Transverse colon (tissue), 4 donors: ENCODE measurements at regions not wholly inside any gene's neighbourhood (a gene's known extent, or its start where the extent isn't known, plus 50 kb on each side); places are given as distances from the start of the nearest gene placed in this dataset.

ENCODE experiments used
- DNase-seq: peaks from one replicate; pipeline ENCODE4 v3.0.0-alpha.2; 2019
- H3K27ac ChIP-seq, 4 donors: fragments of 200-600 bp; sonication (generic); 2 replicates each; pipeline ENCODE4 v1.5.1; 2016 to 2018; ENCODE audit warnings: inconsistent platforms in 4 of 4
- H3K27me3 ChIP-seq: fragments of 200-600 bp; sonication (generic); 2 replicates; pipeline ENCODE4 v1.5.1; 2017; ENCODE audit warnings: inconsistent platforms
- H3K36me3 ChIP-seq, 4 donors: fragments of 200-600 bp; sonication (generic); 2 replicates each; pipeline ENCODE4 v1.5.1; 2017 to 2019; ENCODE audit warnings: inconsistent platforms in 4 of 4
- H3K4me1 ChIP-seq, 4 donors: fragments of 200-600 bp; sonication (generic); 2 replicates each; pipeline ENCODE4 v1.5.1; 2017 to 2020; ENCODE audit warnings: inconsistent platforms in 4 of 4
- H3K4me3 ChIP-seq, 4 donors: fragments of 200-600 bp; sonication (generic); 1 replicate in 1 of 4; 2 replicates in 3 of 4; pipeline versions ENCODE4 v1.5.1 to v1.6.1; 2017 to 2019; ENCODE audit warnings: inconsistent platforms in 4 of 4
- H3K9me3 ChIP-seq, 2 donors: fragments of 200-600 bp; sonication (generic); 2 replicates each; pipeline ENCODE4 v1.5.1; 2017 to 2019; ENCODE audit warnings: inconsistent platforms in 2 of 2
- EP300 ChIP-seq: sonication (generic); formaldehyde crosslinking; IDR thresholded peaks from one replicate; pipeline ENCODE4 v1.6.1; 2017; ENCODE audit warnings: antibody characterized with exemption, low read depth
- POLR2A ChIP-seq: fragments of 450-650 bp; IDR thresholded peaks from one replicate; pipeline ENCODE4 v1.6.1; 2016; ENCODE audit warnings: antibody characterized with exemption, mild to moderate bottlenecking, moderate library complexity
- POLR2AphosphoS5 ChIP-seq, 3 donors: sonication (generic); formaldehyde crosslinking; IDR thresholded peaks; one replicate each; pipeline ENCODE4 v1.6.1; 2016; ENCODE audit warnings: antibody characterized with exemption in 3 of 3
- in situ Hi-C, 4 donors: fragments of 200-750 bp; cut with MboI; loops; one replicate each; pipeline versions ENCODE4 v1.15.0 to v1.15.1; 2017; ENCODE audit warnings: low sequenced_read_pairs in 3 of 4, low pct_ligation_motif_present in 1 of 4, low pct_unique_long_range_greater_than_20kb in 1 of 4
- intact Hi-C: fragments of 100-400 bp; cut with DNase I; formaldehyde crosslinking; loops from one replicate; pipeline ENCODE4 v1.15.1; 2023; ENCODE audit warnings: low total_unique reads
- TF ChIP-seq, protein P1 (sequence below), 5 experiments: fragments of 200-600 bp in 3 of 5; fragments of 450-650 bp in 2 of 5; sonication (generic) in 3 of 5; IDR thresholded peaks; 1 replicate in 2 of 5; 2 replicates in 3 of 5; pipeline ENCODE4 v1.5.1; 2016 to 2017; ENCODE audit warnings: antibody characterized with exemption in 5 of 5, inconsistent platforms in 3 of 5, mild to moderate bottlenecking in 2 of 5, moderate library complexity in 1 of 5

DNA sequence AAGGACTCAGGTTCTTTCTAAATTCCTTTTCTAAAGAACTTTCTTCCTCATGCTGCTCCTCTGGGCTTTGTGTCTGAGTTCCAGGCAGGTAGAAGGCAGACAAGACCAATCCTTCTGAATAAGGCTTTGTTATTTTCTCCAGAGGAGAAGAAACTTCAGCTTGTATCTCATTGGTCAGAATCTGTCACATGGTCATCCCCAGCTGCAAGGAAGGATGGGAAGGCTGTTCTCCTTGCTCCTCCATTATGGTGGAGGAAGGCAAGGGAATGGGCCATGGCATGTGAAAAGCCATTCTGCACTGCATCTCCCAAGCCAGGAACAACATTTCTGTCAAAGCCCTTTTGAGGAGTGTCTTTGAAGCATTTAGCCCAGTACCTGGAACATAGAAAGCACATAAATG lies 50.6 kb upstream of the NTPCR start:
- H3K27me3 ChIP-seq = no peaks in the 10 kb centered on the region
- in situ Hi-C loops (no loop called here), intact Hi-C loops (no loop called here)
- H3K27ac ChIP-seq = no peak overlapping the region
- TF ChIP-seq, protein P1, sequence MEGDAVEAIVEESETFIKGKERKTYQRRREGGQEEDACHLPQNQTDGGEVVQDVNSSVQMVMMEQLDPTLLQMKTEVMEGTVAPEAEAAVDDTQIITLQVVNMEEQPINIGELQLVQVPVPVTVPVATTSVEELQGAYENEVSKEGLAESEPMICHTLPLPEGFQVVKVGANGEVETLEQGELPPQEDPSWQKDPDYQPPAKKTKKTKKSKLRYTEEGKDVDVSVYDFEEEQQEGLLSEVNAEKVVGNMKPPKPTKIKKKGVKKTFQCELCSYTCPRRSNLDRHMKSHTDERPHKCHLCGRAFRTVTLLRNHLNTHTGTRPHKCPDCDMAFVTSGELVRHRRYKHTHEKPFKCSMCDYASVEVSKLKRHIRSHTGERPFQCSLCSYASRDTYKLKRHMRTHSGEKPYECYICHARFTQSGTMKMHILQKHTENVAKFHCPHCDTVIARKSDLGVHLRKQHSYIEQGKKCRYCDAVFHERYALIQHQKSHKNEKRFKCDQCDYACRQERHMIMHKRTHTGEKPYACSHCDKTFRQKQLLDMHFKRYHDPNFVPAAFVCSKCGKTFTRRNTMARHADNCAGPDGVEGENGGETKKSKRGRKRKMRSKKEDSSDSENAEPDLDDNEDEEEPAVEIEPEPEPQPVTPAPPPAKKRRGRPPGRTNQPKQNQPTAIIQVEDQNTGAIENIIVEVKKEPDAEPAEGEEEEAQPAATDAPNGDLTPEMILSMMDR (IDR thresholded peaks at IDR 0.05) = no peak
- no peak for TF ChIP-seq POLR2AphosphoS5 (IDR thresholded peaks at IDR 0.05)
- no peak for TF ChIP-seq EP300
- TF ChIP-seq POLR2A = no peak
- no peaks in the 10 kb centered on the region for H3K9me3 ChIP-seq
- H3K4me1 ChIP-seq = peaks cover 3 to 42% (median 28%) of the 10 kb centered on the region in 4 donors
- DNase-seq = no peak
- no peak overlapping the region for H3K4me3 ChIP-seq
- H3K36me3 ChIP-seq = no peaks in the 10 kb centered on the region
